OCI-LY7 (cell line): ENCODE measurements at regions not wholly inside any gene's neighbourhood (a gene's known extent, or its start where the extent isn't known, plus 50 kb on each side); places are given as distances from the start of the nearest gene placed in this dataset.

Source experiments
- CTCF ChIP-seq: fragments of 200-600 bp; sonication (generic); conservative IDR thresholded peaks from 2 replicates; pipeline ENCODE4 v1.5.1; 2014; ENCODE audit warnings: mild to moderate bottlenecking, antibody characterized with exemption, low read length, moderate library complexity, mixed read lengths
- EZH2phosphoT487 ChIP-seq: fragments of 200-600 bp; sonication (generic); IDR thresholded peaks from 2 replicates; pipeline ENCODE4 v1.6.1; 2018; ENCODE audit warnings: low read depth, borderline replicate concordance, mild to moderate bottlenecking, mixed run types, antibody characterized with exemption, low read length, moderate library complexity, mixed read lengths

DNA sequence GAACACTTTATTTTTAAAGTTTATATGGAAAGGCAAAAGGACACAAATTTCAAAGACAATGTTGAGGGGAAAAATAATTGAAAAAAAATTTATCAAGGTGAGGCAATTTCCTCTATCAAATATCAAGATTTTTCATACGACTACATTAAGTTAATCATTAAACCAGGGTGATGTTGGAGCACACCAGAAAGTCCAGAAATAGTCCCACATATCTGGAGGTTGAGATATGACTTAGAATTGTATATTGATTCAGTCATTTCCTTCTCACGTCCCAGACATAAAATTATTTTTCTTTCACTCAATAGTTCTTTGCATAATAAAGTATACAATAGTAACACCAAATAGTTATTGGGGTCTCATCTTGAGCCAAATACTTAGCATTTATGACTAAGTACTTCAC, 605.1 kb downstream of the NUP35 start:
- TF ChIP-seq CTCF, result no peak
- TF ChIP-seq EZH2phosphoT487, result no peak
